B cell (primary cell): ENCODE measurements at regions not wholly inside any gene's neighbourhood (a gene's known extent, or its start where the extent isn't known, plus 50 kb on each side); places are given as distances from the start of the nearest gene placed in this dataset.

Experiments used
- ATAC-seq: fragments of 200-7000 bp; cut with Tn5 transposase; one replicate; pipeline ENCODE4 v1.10.0; 2021; ENCODE audit warnings: low read depth, mild to moderate bottlenecking, moderate number of reproducible peaks, moderate library complexity
- CTCF ChIA-PET: fragments of 350-600 bp; sonication (Branson Sonifier 250); formaldehyde crosslinking; loops from one replicate; lab custom pipeline; 2021; ENCODE audit warnings: antibody characterized with exemption, inconsistent platforms; lab: Charles Lee
- POLR2A ChIA-PET: fragments of 350-600 bp; sonication (Branson Sonifier 250); formaldehyde crosslinking; loops from one replicate; lab custom pipeline; 2021; ENCODE audit warnings: antibody characterized with exemption; lab: Charles Lee
- DNase-seq: peaks from one replicate; pipeline ENCODE4 v3.0.0; 2013
- H2AFZ ChIP-seq: 2 replicates; pipeline ENCODE4 v1.6.1; 2012; ENCODE audit warnings: mild to moderate bottlenecking, low read depth, low read length; ENCODE audit not compliant: insufficient read depth, poor library complexity, severe bottlenecking
- H3K27ac ChIP-seq, 2 donors: 1 replicate in 1 of 2; 2 replicates in 1 of 2; pipeline ENCODE4 v1.5.1; 2012 to 2013; ENCODE audit warnings: low read length in 2 of 2, mild to moderate bottlenecking in 2 of 2, moderate library complexity in 1 of 2
- H3K27me3 ChIP-seq, 4 experiments: fragments of 200-600 bp in 1 of 4; sonication (generic) in 1 of 4; replicated peaks in 1 of 4; 1 replicate in 2 of 4; 2 replicates in 2 of 4; pipeline versions ENCODE4 v1.6.1 to v1.7.0; 2013 to 2016; ENCODE audit warnings: low read length in 3 of 4, mild to moderate bottlenecking in 2 of 4, mixed read lengths in 1 of 4, moderate library complexity in 1 of 4; ENCODE audit not compliant: insufficient read depth in 4 of 4, control insufficient read depth in 3 of 4; ENCODE audit errors: control extremely low read depth in 1 of 4
- H3K36me3 ChIP-seq, 2 experiments: replicated peaks in 1 of 2; 1 replicate in 1 of 2; 2 replicates in 1 of 2; pipeline versions ENCODE4 v1.6.1 to v1.7.1; 2013; ENCODE audit warnings: low read length in 1 of 2; ENCODE audit not compliant: insufficient read depth in 2 of 2, control insufficient read depth in 1 of 2; ENCODE audit errors: control extremely low read depth in 1 of 2, extremely low read depth in 1 of 2
- H3K4me1 ChIP-seq, 2 donors: fragments of 200-600 bp in 1 of 2; sonication (generic) in 1 of 2; 1 replicate in 1 of 2; 2 replicates in 1 of 2; pipeline versions ENCODE4 v1.5.1 to v1.6.1; 2013 to 2017; ENCODE audit warnings: low read length in 2 of 2; ENCODE audit not compliant: control insufficient read depth in 2 of 2, insufficient read depth in 2 of 2
- H3K4me2 ChIP-seq: replicated peaks from 2 replicates; pipeline ENCODE3; 2012; ENCODE audit warnings: mild to moderate bottlenecking, low read depth, low read length; ENCODE audit not compliant: poor library complexity, severe bottlenecking
- H3K4me3 ChIP-seq, 5 experiments: fragments of 200-600 bp in 1 of 5; sonication (generic) in 1 of 5; 1 replicate in 3 of 5; 2 replicates in 2 of 5; pipeline versions ENCODE4 v1.5.1 to v1.7.0; 2011 to 2016; ENCODE audit warnings: low read length in 4 of 5, mild to moderate bottlenecking in 4 of 5, low read depth in 2 of 5, control low read depth in 1 of 5, moderate library complexity in 1 of 5; ENCODE audit not compliant: insufficient read depth in 1 of 5; ENCODE audit errors: control extremely low read depth in 1 of 5, extremely low read depth in 1 of 5
- H3K79me2 ChIP-seq: fragments of 200-600 bp; sonication (generic); one replicate; pipeline ENCODE4 v1.6.0; 2016; ENCODE audit warnings: low read length; ENCODE audit not compliant: control insufficient read depth, insufficient read depth
- H3K9ac ChIP-seq: fragments of 200-600 bp; sonication (generic); 2 replicates; pipeline ENCODE4 v1.6.1; 2017; ENCODE audit warnings: mild to moderate bottlenecking, low read length, moderate library complexity
- H3K9me3 ChIP-seq, 3 donors: one replicate each; pipeline versions ENCODE4 v1.6.1 to v1.7.1; 2013; ENCODE audit warnings: low read length in 2 of 3; ENCODE audit not compliant: control insufficient read depth in 2 of 3, insufficient read depth in 1 of 3; ENCODE audit errors: control extremely low read depth in 1 of 3
- H4K20me1 ChIP-seq: 2 replicates; pipeline ENCODE4 v1.6.0; 2012; ENCODE audit warnings: mild to moderate bottlenecking, low read length; ENCODE audit not compliant: insufficient read depth, control insufficient read depth, poor library complexity, severe bottlenecking
- H3K27ac Mint-ChIP-seq: one replicate; pipeline ENCODE4 v1.8.0; 2021; ENCODE audit warnings: mixed read lengths
- H3K27me3 Mint-ChIP-seq: one replicate; pipeline ENCODE4 v1.8.0; 2021; ENCODE audit warnings: mixed read lengths
- H3K4me1 Mint-ChIP-seq: one replicate; pipeline ENCODE4 v1.8.0; 2021; ENCODE audit warnings: mixed read lengths
- H3K4me3 Mint-ChIP-seq: one replicate; pipeline ENCODE4 v1.8.0; 2021; ENCODE audit warnings: mixed read lengths
- H3K9me3 Mint-ChIP-seq: one replicate; pipeline ENCODE4 v1.8.0; 2022; ENCODE audit warnings: mixed read lengths; ENCODE audit not compliant: insufficient read depth
- EZH2 ChIP-seq: IDR thresholded peaks from 2 replicates; pipeline ENCODE4 v1.6.1; 2012; ENCODE audit warnings: borderline replicate concordance, low read depth, mild to moderate bottlenecking, moderate library complexity, low read length; ENCODE audit not compliant: insufficient read depth, poor library complexity, severe bottlenecking
- WGBS: methylation state at CpG from one replicate; pipeline ENCODE4 v1.1.5; 2013; ENCODE audit warnings: missing lambda C conversion rate; ENCODE audit not compliant: insufficient coverage; 5-methylcytosine and 5-hydroxymethylcytosine counted together
- intact Hi-C: fragments of 100-400 bp; cut with micrococcal nuclease; formaldehyde crosslinking; loops from one replicate; pipeline ENCODE4 v1.10.0; 2022
- TF ChIP-seq, protein P1 (sequence below): fragments of 200-600 bp; IDR thresholded peaks from one replicate; pipeline ENCODE4 v1.8.0; 2022; ENCODE audit warnings: antibody characterized with exemption, mild to moderate bottlenecking

GRCh38 chr3:102885289-102885688 lies 450.5 kb downstream of the ZPLD1 start:
- H3K36me3 ChIP-seq: no peaks in the 10 kb centered on the region
- POLR2A ChIA-PET: no interaction called here

DNA sequence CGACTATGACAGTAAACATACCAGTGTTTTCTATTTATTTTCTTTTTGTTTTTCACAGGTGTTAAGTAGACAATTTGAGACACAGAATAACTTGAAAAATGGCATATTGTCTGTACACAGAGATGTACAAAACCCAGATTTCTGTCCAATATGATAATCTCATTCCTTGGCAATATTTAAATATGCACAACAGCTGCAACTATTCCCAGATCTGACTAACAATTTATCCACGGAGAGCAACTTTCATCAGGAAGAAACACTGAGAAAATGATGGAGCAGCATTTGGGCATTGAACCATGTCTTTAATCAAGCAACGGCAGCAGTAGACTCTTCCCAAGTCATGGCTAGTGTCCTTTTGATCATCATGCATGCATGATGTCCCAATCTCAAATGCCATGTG lies 452.6 kb downstream of the ZPLD1 start:
- no peak overlapping the region for H3K4me3 ChIP-seq
- ChIA-PET CTCF (no interaction called here), POLR2A (no interaction called here)
- H3K9ac ChIP-seq: no peak overlapping the region
- H4K20me1 ChIP-seq: no peaks in the 10 kb centered on the region
- TF ChIP-seq, protein P1, sequence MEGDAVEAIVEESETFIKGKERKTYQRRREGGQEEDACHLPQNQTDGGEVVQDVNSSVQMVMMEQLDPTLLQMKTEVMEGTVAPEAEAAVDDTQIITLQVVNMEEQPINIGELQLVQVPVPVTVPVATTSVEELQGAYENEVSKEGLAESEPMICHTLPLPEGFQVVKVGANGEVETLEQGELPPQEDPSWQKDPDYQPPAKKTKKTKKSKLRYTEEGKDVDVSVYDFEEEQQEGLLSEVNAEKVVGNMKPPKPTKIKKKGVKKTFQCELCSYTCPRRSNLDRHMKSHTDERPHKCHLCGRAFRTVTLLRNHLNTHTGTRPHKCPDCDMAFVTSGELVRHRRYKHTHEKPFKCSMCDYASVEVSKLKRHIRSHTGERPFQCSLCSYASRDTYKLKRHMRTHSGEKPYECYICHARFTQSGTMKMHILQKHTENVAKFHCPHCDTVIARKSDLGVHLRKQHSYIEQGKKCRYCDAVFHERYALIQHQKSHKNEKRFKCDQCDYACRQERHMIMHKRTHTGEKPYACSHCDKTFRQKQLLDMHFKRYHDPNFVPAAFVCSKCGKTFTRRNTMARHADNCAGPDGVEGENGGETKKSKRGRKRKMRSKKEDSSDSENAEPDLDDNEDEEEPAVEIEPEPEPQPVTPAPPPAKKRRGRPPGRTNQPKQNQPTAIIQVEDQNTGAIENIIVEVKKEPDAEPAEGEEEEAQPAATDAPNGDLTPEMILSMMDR: no peak
- TF ChIP-seq EZH2: no peak
- intact Hi-C loops: no loop called here
- no peaks in the 10 kb centered on the region for H3K79me2 ChIP-seq
- H3K27ac Mint-ChIP-seq: no peak overlapping the region
- no peak overlapping the region for H3K27ac ChIP-seq
- no peaks in the 10 kb centered on the region for H3K9me3 ChIP-seq
- ATAC-seq: no peak
- no peak for DNase-seq
- H2AFZ ChIP-seq: no peak overlapping the region
- no peaks in the 10 kb centered on the region for H3K9me3 Mint-ChIP-seq
- no peaks in the 10 kb centered on the region for H3K4me1 ChIP-seq
- H3K4me1 Mint-ChIP-seq: no peaks in the 10 kb centered on the region
- H3K27me3 Mint-ChIP-seq: no peaks in the 10 kb centered on the region
- no peak overlapping the region for H3K4me3 Mint-ChIP-seq
- WGBS: 96% methylated on average over 2 of the region's 3 CpGs
- H3K36me3 ChIP-seq: no peaks in the 10 kb centered on the region
- H3K27me3 ChIP-seq: no peaks in the 10 kb centered on the region
- no peak overlapping the region for H3K4me2 ChIP-seq

More at GRCh38 chr3:102885289-102885688, 450.5 kb downstream of the ZPLD1 start:
- Histone ChIP-seq H3K4me2 (no peak overlapping the region), H3K9me3 (no peaks in the 10 kb centered on the region), H2AFZ (no peak overlapping the region), H3K4me3 (no peak overlapping the region), H3K27ac (no peak overlapping the region), H3K9ac (no peak overlapping the region), H3K79me2 (no peaks in the 10 kb centered on the region), H3K27me3 (no peaks in the 10 kb centered on the region), H4K20me1 (no peaks in the 10 kb centered on the region), H3K4me1 (no peaks in the 10 kb centered on the region)
- TF ChIP-seq EZH2: no peak
- TF ChIP-seq, protein P1: no peak
- Mint-ChIP-seq H3K4me1 (no peaks in the 10 kb centered on the region), H3K4me3 (no peak overlapping the region), H3K27me3 (no peaks in the 10 kb centered on the region), H3K9me3 (no peaks in the 10 kb centered on the region), H3K27ac (no peak overlapping the region)
- CTCF ChIA-PET: no interaction called here
- DNase-seq (no peak), ATAC-seq (no peak)
- 100% methylated on average over 1 of the region's 1 CpG for WGBS
- intact Hi-C loops: no loop called here
